A549 (cell line): ENCODE measurements at regions not wholly inside any gene's neighbourhood (a gene's known extent, or its start where the extent isn't known, plus 50 kb on each side); places are given as distances from the start of the nearest gene placed in this dataset.

Source experiments
- ATAC-seq, 2 experiments: fragments of 200-7000 bp in 1 of 2; fragments of >200 bp in 1 of 2; cut with Nextera tagmentation in 1 of 2; cut with Tn5 transposase in 1 of 2; 3 replicates each; pipeline versions ENCODE4 v1.8.0 to v1.9.1; 2018 to 2020; ENCODE audit warnings: mild to moderate bottlenecking in 1 of 2, moderate library complexity in 1 of 2
- CTCF ChIA-PET: fragments of 300-600 bp; sonication (Branson Sonifier 250); formaldehyde crosslinking; extraction: SDS; loops from one replicate; lab custom pipeline; 2021; ENCODE audit warnings: antibody characterized with exemption, inconsistent platforms; lab: Yijun Ruan, JAX
- POLR2A ChIA-PET: fragments of 350-600 bp; formaldehyde crosslinking; extraction: SDS; loops from one replicate; lab custom pipeline; 2021; ENCODE audit warnings: antibody characterized with exemption, inconsistent platforms; lab: Yijun Ruan, JAX
- DNase-seq, 2 experiments: peaks; one replicate each; pipeline versions ENCODE4 v3.0.0 to v3.0.0-alpha.2; 2011 to 2016; ENCODE audit warnings: low read depth in 1 of 2, low spot score in 1 of 2
- FAIRE-seq: peaks from 2 replicates; lab custom pipeline; 2011; peaks lifted over from hg19 to GRCh38; lab: Jason Lieb, UNC
- H3K27ac ChIP-seq, 2 experiments: fragments of >200 bp; sonication (Bioruptor Twin); formaldehyde crosslinking; 3 replicates each; pipeline ENCODE4 v1.5.1; 2016 to 2017
- H3K4me1 ChIP-seq: fragments of >200 bp; sonication (Bioruptor Twin); formaldehyde crosslinking; 3 replicates; pipeline ENCODE4 v1.6.1; 2016
- H3K4me2 ChIP-seq: fragments of >200 bp; sonication (Bioruptor Twin); formaldehyde crosslinking; 3 replicates; pipeline ENCODE4 v1.6.1; 2016
- H3K4me3 ChIP-seq: fragments of >200 bp; sonication (Bioruptor Twin); formaldehyde crosslinking; 3 replicates; pipeline ENCODE4 v1.5.1; 2016
- H3K9me3 ChIP-seq: fragments of >200 bp; sonication (Bioruptor Twin); formaldehyde crosslinking; 3 replicates; pipeline ENCODE4 v1.6.1; 2016
- ATOH8 ChIP-seq: fragments of 250-450 bp; sonication (Bioruptor Pico); IDR thresholded peaks from 2 replicates; pipeline ENCODE4 v1.5.0; 2020; ENCODE audit warnings: low read depth, mild to moderate bottlenecking, moderate library complexity
- BHLHE40 ChIP-seq: IDR thresholded peaks from 2 replicates; pipeline ENCODE4 v1.6.1; 2012; ENCODE audit warnings: low read depth, low read length, inconsistent platforms
- CBX2 ChIP-seq: fragments of 200-600 bp; sonication (generic); IDR thresholded peaks from 2 replicates; pipeline ENCODE4 v1.6.1; 2016; ENCODE audit warnings: low read depth, mild to moderate bottlenecking, borderline replicate concordance
- CBX8 ChIP-seq: fragments of 200-600 bp; sonication (generic); IDR thresholded peaks from 2 replicates; pipeline ENCODE4 v1.6.1; 2016
- CHD2 ChIP-seq: fragments of 150-350 bp; IDR thresholded peaks from 2 replicates; pipeline ENCODE4 v1.6.1; 2014; ENCODE audit warnings: low read length; ENCODE audit not compliant: partially characterized antibody
- E2F6 ChIP-seq: IDR thresholded peaks from 2 replicates; pipeline ENCODE4 v1.6.1; 2012; ENCODE audit warnings: low read depth, borderline replicate concordance
- EHMT2 ChIP-seq: fragments of 200-600 bp; sonication (generic); IDR thresholded peaks from 2 replicates; pipeline ENCODE4 v1.6.1; 2016; ENCODE audit warnings: antibody characterized with exemption, low read depth, mild to moderate bottlenecking, moderate library complexity
- EP300 ChIP-seq, 2 experiments: fragments of >200 bp; sonication (Bioruptor Twin); formaldehyde crosslinking; IDR thresholded peaks; 2 replicates in 1 of 2; 3 replicates in 1 of 2; pipeline ENCODE4 v1.6.1; 2016 to 2017
- ESRRA ChIP-seq: fragments of 150-350 bp; IDR thresholded peaks from 2 replicates; pipeline ENCODE4 v1.6.1; 2014; ENCODE audit warnings: mild to moderate bottlenecking, low read length, borderline replicate concordance
- FOSB ChIP-seq: fragments of 250-450 bp; sonication (Bioruptor Pico); IDR thresholded peaks from 2 replicates; pipeline ENCODE4 v1.5.0; 2020; ENCODE audit warnings: mild to moderate bottlenecking, moderate library complexity
- GATA3 ChIP-seq: IDR thresholded peaks from 2 replicates; pipeline ENCODE4 v1.6.1; 2012; ENCODE audit warnings: borderline replicate concordance
- HEYL ChIP-seq: fragments of 250-450 bp; sonication (Bioruptor Pico); IDR thresholded peaks from 2 replicates; pipeline ENCODE4 v1.8.0; 2021; ENCODE audit warnings: mild to moderate bottlenecking, moderate library complexity
- HMGXB4 ChIP-seq: fragments of 250-450 bp; sonication (Bioruptor Pico); IDR thresholded peaks from 2 replicates; pipeline ENCODE4 v1.5.0; 2021; ENCODE audit warnings: mild to moderate bottlenecking, moderate library complexity, borderline replicate concordance
- HOXB5 ChIP-seq: fragments of 250-450 bp; sonication (Bioruptor Pico); IDR thresholded peaks from 2 replicates; pipeline ENCODE4 v1.5.0; 2020; ENCODE audit warnings: mild to moderate bottlenecking, moderate library complexity
- MAZ ChIP-seq: fragments of 150-350 bp; IDR thresholded peaks from 2 replicates; pipeline ENCODE4 v1.6.1; 2014; ENCODE audit warnings: antibody characterized with exemption, low read depth, low read length, borderline replicate concordance
- MYC ChIP-seq: IDR thresholded peaks from 2 replicates; pipeline ENCODE4 v1.6.1; 2012; ENCODE audit warnings: mild to moderate bottlenecking, inconsistent platforms, low read length, improper control_type of control experiment, borderline replicate concordance
- PBX3 ChIP-seq: IDR thresholded peaks from 2 replicates; pipeline ENCODE4 v1.6.1; 2012
- PHF8 ChIP-seq: fragments of 200-600 bp; sonication (generic); IDR thresholded peaks from 2 replicates; pipeline ENCODE4 v1.6.1; 2016; ENCODE audit warnings: low read depth, mild to moderate bottlenecking, antibody characterized with exemption, moderate library complexity, borderline replicate concordance
- POLR2A ChIP-seq: IDR thresholded peaks from 2 replicates; pipeline ENCODE4 v1.6.1; 2012; ENCODE audit warnings: mild to moderate bottlenecking, low read length
- RARB ChIP-seq: fragments of 250-450 bp; sonication (Bioruptor Pico); IDR thresholded peaks from 2 replicates; pipeline ENCODE4 v1.8.0; 2021; ENCODE audit warnings: mild to moderate bottlenecking, moderate library complexity
- RCOR1 ChIP-seq: fragments of 150-350 bp; IDR thresholded peaks from 2 replicates; pipeline ENCODE4 v1.6.1; 2014; ENCODE audit warnings: antibody characterized with exemption, low read length, low read depth
- RNF2 ChIP-seq: fragments of 200-600 bp; sonication (generic); IDR thresholded peaks from 2 replicates; pipeline ENCODE4 v1.6.1; 2016; ENCODE audit warnings: low read depth, mild to moderate bottlenecking, antibody characterized with exemption, moderate library complexity, borderline replicate concordance
- TFCP2L1 ChIP-seq: fragments of 250-450 bp; sonication (Bioruptor Pico); IDR thresholded peaks from 2 replicates; pipeline ENCODE4 v1.5.0; 2021; ENCODE audit warnings: mild to moderate bottlenecking
- ZFP36 ChIP-seq: fragments of 450-650 bp; IDR thresholded peaks from 2 replicates; pipeline ENCODE4 v1.6.1; 2014; ENCODE audit warnings: borderline replicate concordance; ENCODE audit not compliant: partially characterized antibody
- ZNF302 ChIP-seq: fragments of 250-450 bp; sonication (Bioruptor Pico); IDR thresholded peaks from 2 replicates; pipeline ENCODE4 v1.9.0; 2021; ENCODE audit warnings: inconsistent platforms, mild to moderate bottlenecking, moderate library complexity
- WGBS: methylation state at CpG from one replicate; pipeline ENCODE4 v1.1.6; 2017; ENCODE audit errors: missing lambda C conversion rate; 5-methylcytosine and 5-hydroxymethylcytosine counted together
- TF ChIP-seq, protein P1 (sequence below): fragments of 200-600 bp; sonication (generic); IDR thresholded peaks from 2 replicates; pipeline ENCODE4 v1.6.1; 2016; ENCODE audit warnings: antibody characterized with exemption, mild to moderate bottlenecking, moderate library complexity

DNA sequence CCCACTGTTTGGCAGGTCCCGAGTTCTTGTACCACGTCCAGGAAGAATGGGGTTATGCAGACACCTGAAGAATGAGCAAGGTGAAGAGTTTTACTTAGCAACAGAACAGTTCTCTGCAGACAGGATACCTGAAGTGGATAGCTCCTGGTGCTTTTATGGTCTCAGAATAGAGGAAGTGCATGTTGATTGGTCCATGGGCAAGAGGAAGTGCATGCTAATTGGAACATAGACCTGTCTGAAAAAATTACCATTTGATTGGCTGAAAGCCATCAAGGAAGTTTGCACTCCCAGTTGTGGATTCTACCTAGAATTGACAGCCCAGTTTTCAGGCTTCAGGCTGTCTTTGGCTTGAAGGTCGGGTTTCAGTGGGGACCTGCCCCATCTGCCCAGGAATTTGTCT lies 887.5 kb downstream of the FAT4 start:
- TF ChIP-seq FOSB (CRISPR knock-in tag) (no peak), EHMT2 (no peak), CBX2 (no peak), RCOR1 (no peak), HOXB5 (no peak), ESRRA (no peak), PHF8 (no peak), MAZ (no peak), E2F6 (no peak), ATOH8 (CRISPR knock-in tag) (no peak)

GRCh38 chr4:126207910-126208309 lies 893.2 kb downstream of the FAT4 start:
- Histone ChIP-seq H3K4me3 (no peak overlapping the region), H3K27ac (no peak overlapping the region)
- ChIA-PET POLR2A (no interaction called here), CTCF (no interaction called here)
- DNase-seq (no peak), FAIRE-seq (no peak)
- TF ChIP-seq, protein P1, sequence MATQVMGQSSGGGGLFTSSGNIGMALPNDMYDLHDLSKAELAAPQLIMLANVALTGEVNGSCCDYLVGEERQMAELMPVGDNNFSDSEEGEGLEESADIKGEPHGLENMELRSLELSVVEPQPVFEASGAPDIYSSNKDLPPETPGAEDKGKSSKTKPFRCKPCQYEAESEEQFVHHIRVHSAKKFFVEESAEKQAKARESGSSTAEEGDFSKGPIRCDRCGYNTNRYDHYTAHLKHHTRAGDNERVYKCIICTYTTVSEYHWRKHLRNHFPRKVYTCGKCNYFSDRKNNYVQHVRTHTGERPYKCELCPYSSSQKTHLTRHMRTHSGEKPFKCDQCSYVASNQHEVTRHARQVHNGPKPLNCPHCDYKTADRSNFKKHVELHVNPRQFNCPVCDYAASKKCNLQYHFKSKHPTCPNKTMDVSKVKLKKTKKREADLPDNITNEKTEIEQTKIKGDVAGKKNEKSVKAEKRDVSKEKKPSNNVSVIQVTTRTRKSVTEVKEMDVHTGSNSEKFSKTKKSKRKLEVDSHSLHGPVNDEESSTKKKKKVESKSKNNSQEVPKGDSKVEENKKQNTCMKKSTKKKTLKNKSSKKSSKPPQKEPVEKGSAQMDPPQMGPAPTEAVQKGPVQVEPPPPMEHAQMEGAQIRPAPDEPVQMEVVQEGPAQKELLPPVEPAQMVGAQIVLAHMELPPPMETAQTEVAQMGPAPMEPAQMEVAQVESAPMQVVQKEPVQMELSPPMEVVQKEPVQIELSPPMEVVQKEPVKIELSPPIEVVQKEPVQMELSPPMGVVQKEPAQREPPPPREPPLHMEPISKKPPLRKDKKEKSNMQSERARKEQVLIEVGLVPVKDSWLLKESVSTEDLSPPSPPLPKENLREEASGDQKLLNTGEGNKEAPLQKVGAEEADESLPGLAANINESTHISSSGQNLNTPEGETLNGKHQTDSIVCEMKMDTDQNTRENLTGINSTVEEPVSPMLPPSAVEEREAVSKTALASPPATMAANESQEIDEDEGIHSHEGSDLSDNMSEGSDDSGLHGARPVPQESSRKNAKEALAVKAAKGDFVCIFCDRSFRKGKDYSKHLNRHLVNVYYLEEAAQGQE = no peak
- TF ChIP-seq RARB (CRISPR knock-in tag) (no peak), RNF2 (no peak), HEYL (CRISPR knock-in tag) (no peak), ATOH8 (CRISPR knock-in tag) (no peak), HMGXB4 (CRISPR knock-in tag) (no peak), POLR2A (no peak), GATA3 (no peak), MYC (no peak), EP300 (IDR thresholded peaks at IDR 0.05) (no peak), CBX8 (no peak), HOXB5 (no peak), ZFP36 (no peak), PBX3 (no peak), CHD2 (no peak), FOSB (CRISPR knock-in tag) (no peak), BHLHE40 (no peak), TFCP2L1 (CRISPR knock-in tag) (no peak), ZNF302 (CRISPR knock-in tag) (no peak)
- TF ChIP-seq, all 56 proteins: peak for 0
- H3K4me2 ChIP-seq = no peak overlapping the region
- ATAC-seq = no peak
- 45% methylated on average over 3 of the region's 3 CpGs for WGBS
- no peaks in the 10 kb centered on the region for H3K9me3 ChIP-seq
- no peaks in the 10 kb centered on the region for H3K4me1 ChIP-seq

More for the DNA sequence above, 887.5 kb downstream of the FAT4 start:
- CTCF ChIA-PET = no interaction called here
- 12% methylated on average over 3 of the region's 3 CpGs for WGBS
- H3K4me1 ChIP-seq = no peaks in the 10 kb centered on the region
- DNase-seq (no peak), FAIRE-seq (no peak), ATAC-seq (no peak)
- H3K27ac ChIP-seq = no peak overlapping the region
- H3K9me3 ChIP-seq = no peaks in the 10 kb centered on the region
- no peak overlapping the region for H3K4me3 ChIP-seq
- no peak overlapping the region for H3K4me2 ChIP-seq
- POLR2A ChIA-PET = no interaction called here
